ENCODE measurements at regions not wholly inside any gene's neighbourhood (a gene's known extent, or its start where the extent isn't known, plus 50 kb on each side); places are given as distances from the start of the nearest gene placed in this dataset.

- BruUV-seq (replicated peaks): no TSS peak
- H3K4me1 Mint-ChIP-seq (ENCODE audit: insufficient read depth, unreplicated experiment): peaks cover 18% of the 10 kb centered on the region
- H3K4me3 Mint-ChIP-seq (ENCODE audit: unreplicated experiment): no peak overlapping the region
- peaks cover 9% of the 10 kb centered on the region for H3K9me3 Mint-ChIP-seq (ENCODE audit: unreplicated experiment)
- no peak for DNase-seq (ENCODE audit: unreplicated experiment)
- H3K27me3 Mint-ChIP-seq (ENCODE audit: insufficient read depth, unreplicated experiment): peaks cover 15% of the 10 kb centered on the region
- intact Hi-C loops (cut with micrococcal nuclease): loop anchor here (10.0 kb wide), 1 partner anchor 260 kb away; no protein-coding TSS in a partner anchor
- CTCF ChIA-PET: no interaction called here
- no peaks in the 10 kb centered on the region for H3K36me3 Mint-ChIP-seq (ENCODE audit: insufficient read depth, unreplicated experiment)
- H3K27ac Mint-ChIP-seq (ENCODE audit: low read depth, unreplicated experiment): no peak overlapping the region
- TF ChIP-seq CTCF (IDR thresholded peaks at IDR 0.05; ENCODE audit: unreplicated experiment): no peak
- POLR2A ChIA-PET: no interaction called here
These were observed 194.7 kb downstream of the GALR1 start for GRCh38 chr18:77444385-77444784.

- TF ChIP-seq CTCF (IDR thresholded peaks at IDR 0.05; ENCODE audit: unreplicated experiment): no peak
- no peak overlapping the region for H3K27ac Mint-ChIP-seq (ENCODE audit: low read depth, unreplicated experiment)
- H3K36me3 Mint-ChIP-seq (ENCODE audit: insufficient read depth, unreplicated experiment): no peaks in the 10 kb centered on the region
- POLR2A ChIA-PET: no interaction called here
- intact Hi-C loops (cut with micrococcal nuclease): loop anchor here (10.0 kb wide), 1 partner anchor 257 kb away; no protein-coding TSS in a partner anchor
- peaks cover 2% of the 10 kb centered on the region for H3K9me3 Mint-ChIP-seq (ENCODE audit: unreplicated experiment)
- peaks cover 31% of the 10 kb centered on the region for H3K4me1 Mint-ChIP-seq (ENCODE audit: insufficient read depth, unreplicated experiment)
- no peak for DNase-seq (ENCODE audit: unreplicated experiment)
- H3K27me3 Mint-ChIP-seq (ENCODE audit: insufficient read depth, unreplicated experiment): peaks cover 5% of the 10 kb centered on the region
- no peak overlapping the region for H3K4me3 Mint-ChIP-seq (ENCODE audit: unreplicated experiment)
- CTCF ChIA-PET: interaction anchor here (1.1 kb wide), 1 partner anchor 41 kb away, joined by 3 read pairs; no protein-coding TSS in a partner anchor
- no TSS peak for BruUV-seq (replicated peaks)
These were observed 198.4 kb downstream of the GALR1 start for GRCh38 chr18:77448046-77448445.

- BruUV-seq (replicated peaks): no TSS peak
- no peaks in the 10 kb centered on the region for H3K9me3 Mint-ChIP-seq (ENCODE audit: unreplicated experiment)
- H3K4me1 Mint-ChIP-seq (ENCODE audit: insufficient read depth, unreplicated experiment): peaks cover 10% of the 10 kb centered on the region
- no peak overlapping the region for H3K4me3 Mint-ChIP-seq (ENCODE audit: unreplicated experiment)
- POLR2A ChIA-PET: no interaction called here
- no peak overlapping the region for H3K27ac Mint-ChIP-seq (ENCODE audit: low read depth, unreplicated experiment)
- intact Hi-C loops (cut with micrococcal nuclease): no loop called here
- CTCF ChIA-PET: no interaction called here
- TF ChIP-seq CTCF (IDR thresholded peaks at IDR 0.05; ENCODE audit: unreplicated experiment): no peak
- no peak for DNase-seq (ENCODE audit: unreplicated experiment)
- no peaks in the 10 kb centered on the region for H3K36me3 Mint-ChIP-seq (ENCODE audit: insufficient read depth, unreplicated experiment)
- H3K27me3 Mint-ChIP-seq (ENCODE audit: insufficient read depth, unreplicated experiment): no peaks in the 10 kb centered on the region
These were observed 205.4 kb downstream of the GALR1 start for GRCh38 chr18:77455004-77455403.

- H3K27me3 Mint-ChIP-seq (ENCODE audit: insufficient read depth, unreplicated experiment): no peaks in the 10 kb centered on the region
- intact Hi-C loops (cut with micrococcal nuclease): no loop called here
- CTCF ChIA-PET: no interaction called here
- BruUV-seq (replicated peaks): no TSS peak
- H3K4me1 Mint-ChIP-seq (ENCODE audit: insufficient read depth, unreplicated experiment): peaks cover 11% of the 10 kb centered on the region
- no peak overlapping the region for H3K4me3 Mint-ChIP-seq (ENCODE audit: unreplicated experiment)
- no peaks in the 10 kb centered on the region for H3K9me3 Mint-ChIP-seq (ENCODE audit: unreplicated experiment)
- POLR2A ChIA-PET: interaction anchor here (0.7 kb wide), 1 partner anchor 325 kb away, joined by 3 read pairs; no protein-coding TSS in a partner anchor
- H3K36me3 Mint-ChIP-seq (ENCODE audit: insufficient read depth, unreplicated experiment): no peaks in the 10 kb centered on the region
- H3K27ac Mint-ChIP-seq (ENCODE audit: low read depth, unreplicated experiment): no peak overlapping the region
- no peak for TF ChIP-seq CTCF (IDR thresholded peaks at IDR 0.05; ENCODE audit: unreplicated experiment)
- DNase-seq (ENCODE audit: unreplicated experiment): no peak
These were observed 208.0 kb downstream of the GALR1 start for GRCh38 chr18:77457681-77458080.

Data from MCF 10A (cell line).